ENCODE measurements at regions not wholly inside any gene's neighbourhood (a gene's known extent, or its start where the extent isn't known, plus 50 kb on each side); places are given as distances from the start of the nearest gene placed in this dataset.

GRCh38 chr2:19754907-19755306 is 146.9 kb downstream of the TTC32 start:
- no CpG with 5 or more reads among the region's 10 CpGs for WGBS (ENCODE audit: extremely low coverage, insufficient read length, low lambda C conversion rate)

More at GRCh38 chr2:19754907-19755306, 146.9 kb downstream of the TTC32 start:
- Mint-ChIP-seq H3K27ac (no peak overlapping the region), H3K36me3 (ENCODE audit: insufficient read depth in 1 of 3, low read depth in 3 of 3) (no peaks in the 10 kb centered on the region), H3K9me3 (no peaks in the 10 kb centered on the region), H3K4me3 (no peak overlapping the region), H3K4me1 (no peaks in the 10 kb centered on the region), H3K27me3 (ENCODE audit: low read depth) (peaks cover 1% of the 10 kb centered on the region; the same call in 1 of the 2 replicates)
- H3K14ac ChIP-seq (ENCODE audit: insufficient read depth, low read length): no peak overlapping the region
- no peak overlapping the region for H3K9ac ChIP-seq (ENCODE audit: extremely low read depth, insufficient read length, low read length)
- H2BK5ac ChIP-seq (ENCODE audit: insufficient read length, low read length): no peak overlapping the region
- no peaks in the 10 kb centered on the region for H3K23me2 ChIP-seq (ENCODE audit: insufficient read length, low read depth, low read length, poor library complexity, severe bottlenecking)
- H3K4me2 ChIP-seq (ENCODE audit: insufficient read depth, insufficient read length, low read length): no peak overlapping the region
- no peak overlapping the region for H3K18ac ChIP-seq (ENCODE audit: insufficient read length, low read depth, low read length)
- no peaks in the 10 kb centered on the region for H3K79me1 ChIP-seq (ENCODE audit: insufficient read depth, low read depth, low read length, poor library complexity, severe bottlenecking)
- no peak overlapping the region for H2BK12ac ChIP-seq (ENCODE audit: insufficient read length, low read depth, low read length)
- no peak overlapping the region for H2AFZ ChIP-seq (ENCODE audit: low read length)
- no peaks in the 10 kb centered on the region for H3K9me3 ChIP-seq (ENCODE audit: control insufficient read depth, low read depth, low read length)
- no peaks in the 10 kb centered on the region for H3K79me2 ChIP-seq (ENCODE audit: insufficient read depth, low read length)
- no peak overlapping the region for H2BK120ac ChIP-seq (ENCODE audit: low read depth, low read length, poor library complexity, severe bottlenecking)
- no peak for TF ChIP-seq CTCF (conservative IDR thresholded peaks at IDR 0.05)
- no peak overlapping the region for H3K23ac ChIP-seq (ENCODE audit: insufficient read length, low read depth, low read length)
- H2BK15ac ChIP-seq (ENCODE audit: low read depth, low read length): no peak overlapping the region
- H3K56ac ChIP-seq (ENCODE audit: insufficient read length, low read depth, low read length): no peak overlapping the region
- H4K5ac ChIP-seq (ENCODE audit: insufficient read length, low read depth, low read length): no peak overlapping the region
- no peaks in the 10 kb centered on the region for H3K27me3 ChIP-seq (ENCODE audit: insufficient read depth, low read length)
- H4K20me1 ChIP-seq (ENCODE audit: control insufficient read depth, insufficient read depth, insufficient read length): no peaks in the 10 kb centered on the region
- H3T11ph ChIP-seq (ENCODE audit: low read length): no peak overlapping the region
- H3K4ac ChIP-seq (ENCODE audit: low read depth, low read length): no peak overlapping the region
- no peak overlapping the region for H2AK5ac ChIP-seq (ENCODE audit: insufficient read length, low read length)
- H3K4me1 ChIP-seq (ENCODE audit: insufficient read depth, low read length): no peaks in the 10 kb centered on the region
- H2BK20ac ChIP-seq (ENCODE audit: low read depth, low read length, poor library complexity, severe bottlenecking): no peak overlapping the region
- no peak overlapping the region for H4K8ac ChIP-seq (replicated peaks; ENCODE audit: insufficient read length, low read depth, low read length)
- H4K91ac ChIP-seq (ENCODE audit: insufficient read length, low read depth, low read length): no peak overlapping the region
- no peak overlapping the region for H3K27ac ChIP-seq (ENCODE audit: insufficient read length, low read depth, low read length)
- peak; percentile 8 for DNase-seq

Data from H9 (cell line).